Central memory CD8-positive, alpha-beta T cell (primary cell): ENCODE measurements at regions not wholly inside any gene's neighbourhood (a gene's known extent, or its start where the extent isn't known, plus 50 kb on each side); places are given as distances from the start of the nearest gene placed in this dataset.

Source experiments
- ATAC-seq: fragments of 150-1000 bp; cut with Tn5 transposase; replicated peaks from 2 replicates; pipeline ENCODE4 v1.10.0; 2022; ENCODE audit warnings: mild to moderate bottlenecking, moderate FRiP score, moderate number of reproducible peaks; ENCODE audit not compliant: poor library complexity, severe bottlenecking; ENCODE audit errors: extremely low read depth
- DNase-seq, 2 donors: peaks; one replicate each; pipeline ENCODE4 v3.0.0; 2021; ENCODE audit warnings: low spot score in 2 of 2
- H3K27ac Mint-ChIP-seq: one replicate; pipeline ENCODE4 v1.8.0; 2022; ENCODE audit warnings: low read depth, mild to moderate bottlenecking, moderate library complexity, mixed read lengths
- H3K27me3 Mint-ChIP-seq: one replicate; pipeline ENCODE4 v1.8.0; 2022; ENCODE audit warnings: mixed read lengths
- H3K36me3 Mint-ChIP-seq: one replicate; pipeline ENCODE4 v1.8.0; 2022; ENCODE audit warnings: mild to moderate bottlenecking, moderate library complexity, mixed read lengths; ENCODE audit not compliant: insufficient read depth
- H3K4me1 Mint-ChIP-seq: one replicate; pipeline ENCODE4 v1.8.0; 2022; ENCODE audit warnings: mixed read lengths
- H3K4me3 Mint-ChIP-seq: one replicate; pipeline ENCODE4 v1.8.0; 2022; ENCODE audit warnings: mild to moderate bottlenecking, moderate library complexity, mixed read lengths
- H3K9me3 Mint-ChIP-seq: one replicate; pipeline ENCODE4 v1.8.0; 2022; ENCODE audit warnings: mixed read lengths

DNA sequence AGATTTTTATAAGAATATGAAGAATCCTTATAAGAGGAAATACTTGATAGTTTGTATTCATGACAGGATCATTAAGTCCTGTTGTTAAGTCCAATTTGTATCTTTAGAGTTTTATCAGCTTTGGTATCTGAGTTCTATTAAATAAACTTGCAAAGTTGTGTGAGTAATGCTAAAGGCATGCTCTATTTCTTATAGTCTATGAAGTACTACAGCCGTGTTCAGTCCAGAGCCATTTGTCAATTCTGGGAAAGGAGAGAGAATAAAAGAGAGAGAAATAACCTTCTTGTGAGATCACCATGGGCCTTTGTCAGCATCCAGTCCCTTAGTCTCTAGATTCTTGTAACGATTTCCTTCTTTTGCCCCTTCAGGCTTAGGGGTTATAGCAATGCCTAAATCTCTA lies 181.2 kb upstream of the POU3F2 start:
- ATAC-seq (no peak), DNase-seq (no peak)
- Mint-ChIP-seq H3K4me3 (no peak overlapping the region), H3K4me1 (no peaks in the 10 kb centered on the region), H3K36me3 (no peaks in the 10 kb centered on the region), H3K27me3 (no peaks in the 10 kb centered on the region), H3K9me3 (no peaks in the 10 kb centered on the region), H3K27ac (no peak overlapping the region)

- Mint-ChIP-seq H3K36me3 (no peaks in the 10 kb centered on the region), H3K4me1 (no peaks in the 10 kb centered on the region), H3K27ac (no peak overlapping the region), H3K9me3 (no peaks in the 10 kb centered on the region), H3K27me3 (no peaks in the 10 kb centered on the region), H3K4me3 (no peak overlapping the region)
- ATAC-seq: no peak
- no peak for DNase-seq
Observed at GRCh38 chr6:98657764-98658163, 176.6 kb upstream of the POU3F2 start.

DNA sequence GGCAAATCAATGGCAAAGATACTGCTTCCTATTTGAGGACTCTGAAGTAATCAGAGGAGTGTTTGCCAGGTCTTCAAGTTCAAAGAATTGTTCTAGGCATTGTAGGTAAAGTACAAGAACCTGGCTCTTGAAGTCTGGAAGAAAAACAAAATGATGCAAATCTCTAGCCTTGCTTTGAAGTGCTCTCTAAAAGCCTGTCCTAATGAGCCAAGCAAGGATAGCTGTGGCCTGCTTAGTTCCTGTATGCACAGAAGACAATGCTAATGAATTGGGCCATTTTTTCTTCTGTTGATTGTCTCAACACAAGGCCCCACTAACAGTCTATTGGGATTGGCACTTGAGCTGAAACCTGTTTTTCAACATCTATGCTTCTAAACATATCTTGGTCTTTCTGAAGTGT lies 165.0 kb upstream of the POU3F2 start:
- H3K4me1 Mint-ChIP-seq: no peaks in the 10 kb centered on the region
- H3K36me3 Mint-ChIP-seq: no peaks in the 10 kb centered on the region
- no peaks in the 10 kb centered on the region for H3K9me3 Mint-ChIP-seq
- H3K27ac Mint-ChIP-seq: no peak overlapping the region
- H3K4me3 Mint-ChIP-seq: no peak overlapping the region
- DNase-seq (no peak), ATAC-seq (no peak)
- no peaks in the 10 kb centered on the region for H3K27me3 Mint-ChIP-seq

DNA sequence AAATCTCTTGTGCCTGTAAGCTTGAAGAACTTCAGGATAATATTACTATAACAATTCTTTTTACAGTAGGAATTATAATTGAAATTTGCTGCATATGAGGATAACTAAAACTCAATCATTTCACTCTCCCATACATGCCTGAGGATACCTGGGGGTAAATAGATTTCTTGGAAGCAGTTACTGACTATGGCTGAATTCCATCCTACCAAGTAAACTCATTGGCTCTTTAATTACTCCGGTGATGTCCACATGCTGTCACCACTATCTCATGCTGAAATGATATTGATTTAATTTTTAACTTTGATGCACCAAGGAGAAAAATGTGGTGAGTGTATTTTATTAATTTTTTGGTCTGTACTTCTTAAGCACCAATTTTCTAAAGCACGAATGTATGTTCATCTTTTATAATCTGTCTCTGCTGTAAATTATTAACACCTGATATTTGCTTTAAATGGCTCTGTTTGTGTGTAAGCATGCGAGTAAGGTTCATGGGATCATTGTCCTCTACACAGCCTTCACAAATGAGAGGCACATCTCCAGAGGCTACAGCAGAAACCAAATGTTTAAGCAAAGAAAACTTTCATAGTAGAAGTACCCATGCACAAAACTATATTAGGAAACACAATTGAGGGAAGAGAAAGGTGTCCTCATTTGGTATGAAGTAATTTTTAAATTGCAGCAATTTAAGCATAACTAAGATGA lies 164.2 kb upstream of the POU3F2 start:
- ATAC-seq: no peak
- no peak overlapping the region for H3K4me3 Mint-ChIP-seq
- no peak overlapping the region for H3K27ac Mint-ChIP-seq

GRCh38 chr6:98672681-98673475 lies 161.5 kb upstream of the POU3F2 start:
- no peaks in the 10 kb centered on the region for H3K27me3 Mint-ChIP-seq
- H3K4me1 Mint-ChIP-seq: no peaks in the 10 kb centered on the region
- no peak for ATAC-seq
- H3K9me3 Mint-ChIP-seq: no peaks in the 10 kb centered on the region
- H3K27ac Mint-ChIP-seq: no peak overlapping the region
- H3K4me3 Mint-ChIP-seq: no peak overlapping the region
- no peak for DNase-seq
- no peaks in the 10 kb centered on the region for H3K36me3 Mint-ChIP-seq

More for the DNA sequence above, 164.2 kb upstream of the POU3F2 start:
- H3K36me3 Mint-ChIP-seq: no peaks in the 10 kb centered on the region
- DNase-seq: no peak
- H3K27me3 Mint-ChIP-seq: no peaks in the 10 kb centered on the region
- H3K4me1 Mint-ChIP-seq: no peaks in the 10 kb centered on the region
- no peaks in the 10 kb centered on the region for H3K9me3 Mint-ChIP-seq

DNA sequence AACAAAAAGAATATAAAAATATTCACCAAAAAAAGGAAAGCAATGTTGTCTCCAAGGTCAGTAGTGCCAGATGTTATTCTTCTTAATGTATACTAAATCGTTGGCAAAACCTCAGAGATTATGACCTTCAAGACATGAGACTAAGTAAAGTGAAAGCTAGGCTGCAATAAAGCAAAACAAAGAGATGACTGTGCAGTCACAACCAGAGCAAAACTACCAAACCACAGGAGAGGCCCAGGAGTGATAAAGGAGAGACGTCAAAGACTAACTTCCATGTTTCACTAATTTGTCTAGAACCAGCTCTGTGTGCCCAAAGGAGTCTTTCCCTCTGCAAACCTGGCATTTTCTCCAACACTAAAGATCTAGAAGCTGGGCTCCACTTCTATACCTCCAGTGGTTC lies 155.9 kb upstream of the POU3F2 start:
- no peak overlapping the region for H3K27ac Mint-ChIP-seq
- ATAC-seq (no peak), DNase-seq (no peak)
- no peak overlapping the region for H3K4me3 Mint-ChIP-seq
- no peaks in the 10 kb centered on the region for H3K36me3 Mint-ChIP-seq
- peaks cover 7% of the 10 kb centered on the region for H3K9me3 Mint-ChIP-seq
- H3K4me1 Mint-ChIP-seq: no peaks in the 10 kb centered on the region
- no peaks in the 10 kb centered on the region for H3K27me3 Mint-ChIP-seq

DNA sequence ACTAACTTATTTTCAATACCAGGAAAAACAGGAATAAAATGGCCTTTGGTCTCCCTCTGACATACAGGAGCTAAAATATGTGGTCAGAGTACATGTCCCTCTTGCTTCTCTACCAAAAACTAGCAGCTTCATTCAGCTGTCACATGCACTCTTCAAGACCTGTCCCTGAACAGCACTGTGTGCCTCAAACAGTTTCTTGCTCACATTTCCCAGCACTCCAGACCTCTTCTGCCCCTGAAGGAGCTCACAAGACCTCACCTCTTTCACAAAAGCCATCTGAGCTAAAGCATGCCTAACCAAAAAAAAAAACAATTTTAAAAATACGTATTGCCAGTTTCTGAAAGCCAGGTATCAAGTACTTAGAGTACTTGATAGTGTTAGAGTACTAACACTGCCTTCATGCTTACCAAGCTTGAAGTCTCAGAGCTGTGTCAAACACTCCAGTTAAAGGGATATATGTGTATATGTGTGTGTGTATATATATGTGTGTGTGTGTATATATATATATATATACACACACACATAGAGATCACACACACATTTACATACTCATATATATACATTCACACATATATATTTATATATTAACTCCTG lies 148.3 kb upstream of the POU3F2 start:
- ATAC-seq (no peak), DNase-seq (no peak)
- Mint-ChIP-seq H3K27ac (no peak overlapping the region), H3K27me3 (no peaks in the 10 kb centered on the region), H3K9me3 (no peaks in the 10 kb centered on the region), H3K4me1 (no peaks in the 10 kb centered on the region), H3K4me3 (no peak overlapping the region), H3K36me3 (no peaks in the 10 kb centered on the region)

DNA sequence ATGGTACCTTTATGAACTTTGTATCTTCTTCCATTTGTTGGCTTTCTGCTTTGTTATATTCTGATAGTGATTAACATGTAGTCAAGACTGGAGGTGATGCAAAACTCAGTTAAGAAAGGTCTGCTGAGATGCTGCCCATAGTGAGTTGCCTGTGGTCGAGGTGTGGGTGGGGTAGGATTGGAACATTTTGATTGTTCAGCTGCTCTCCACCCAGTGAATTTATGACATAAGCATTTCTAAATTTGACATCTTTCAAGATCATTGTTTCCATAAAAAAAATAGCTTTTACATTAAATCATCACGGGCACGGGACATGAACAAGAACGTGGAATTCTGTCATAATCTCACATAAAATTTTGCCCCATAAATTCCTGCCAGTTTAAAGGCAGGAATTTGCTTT lies 146.6 kb upstream of the POU3F2 start:
- Mint-ChIP-seq H3K36me3 (no peaks in the 10 kb centered on the region), H3K4me1 (no peaks in the 10 kb centered on the region), H3K4me3 (no peak overlapping the region), H3K27ac (no peak overlapping the region), H3K27me3 (no peaks in the 10 kb centered on the region), H3K9me3 (no peaks in the 10 kb centered on the region)
- ATAC-seq (no peak), DNase-seq (no peak)

GRCh38 chr6:98695091-98695801 lies 139.1 kb upstream of the POU3F2 start:
- no peak for DNase-seq
- H3K27me3 Mint-ChIP-seq: no peaks in the 10 kb centered on the region
- ATAC-seq: no peak
- H3K4me1 Mint-ChIP-seq: no peaks in the 10 kb centered on the region
- no peaks in the 10 kb centered on the region for H3K9me3 Mint-ChIP-seq
- H3K27ac Mint-ChIP-seq: no peak overlapping the region
- H3K4me3 Mint-ChIP-seq: no peak overlapping the region
- no peaks in the 10 kb centered on the region for H3K36me3 Mint-ChIP-seq

GRCh38 chr6:98711380-98711779 lies 123.0 kb upstream of the POU3F2 start:
- H3K4me1 Mint-ChIP-seq: no peaks in the 10 kb centered on the region
- ATAC-seq (no peak), DNase-seq (no peak)
- peaks cover 4% of the 10 kb centered on the region for H3K27me3 Mint-ChIP-seq
- no peaks in the 10 kb centered on the region for H3K36me3 Mint-ChIP-seq
- peaks cover 8% of the 10 kb centered on the region for H3K9me3 Mint-ChIP-seq
- no peak overlapping the region for H3K4me3 Mint-ChIP-seq
- no peak overlapping the region for H3K27ac Mint-ChIP-seq

GRCh38 chr6:98716341-98716740 lies 118.0 kb upstream of the POU3F2 start:
- no peaks in the 10 kb centered on the region for H3K4me1 Mint-ChIP-seq
- DNase-seq (no peak), ATAC-seq (no peak)
- H3K27ac Mint-ChIP-seq: no peak overlapping the region
- peaks cover 13% of the 10 kb centered on the region for H3K9me3 Mint-ChIP-seq
- no peak overlapping the region for H3K4me3 Mint-ChIP-seq
- peaks cover 25% of the 10 kb centered on the region for H3K27me3 Mint-ChIP-seq
- no peaks in the 10 kb centered on the region for H3K36me3 Mint-ChIP-seq

GRCh38 chr6:98717322-98717877 lies 117.0 kb upstream of the POU3F2 start:
- no peaks in the 10 kb centered on the region for H3K4me1 Mint-ChIP-seq
- no peak overlapping the region for H3K27ac Mint-ChIP-seq
- H3K27me3 Mint-ChIP-seq: peaks cover 25% of the 10 kb centered on the region
- H3K9me3 Mint-ChIP-seq: peaks cover 7% of the 10 kb centered on the region
- H3K4me3 Mint-ChIP-seq: no peak overlapping the region
- ATAC-seq (no peak), DNase-seq (no peak)
- no peaks in the 10 kb centered on the region for H3K36me3 Mint-ChIP-seq
